Right lobe of liver (tissue), 6 donors: ENCODE measurements at regions not wholly inside any gene's neighbourhood (a gene's known extent, or its start where the extent isn't known, plus 50 kb on each side); places are given as distances from the start of the nearest gene placed in this dataset.

Experiments used
- ATAC-seq, 4 donors: fragments of 200-7000 bp; cut with Tn5 transposase; one replicate each; pipeline ENCODE4 v1.9.1; 2020; ENCODE audit warnings: mild to moderate bottlenecking in 4 of 4, moderate library complexity in 4 of 4
- DNase-seq, 3 donors: peaks; one replicate each; pipeline ENCODE4 v3.0.0-alpha.2; 2020
- H3K27ac ChIP-seq, 3 donors: fragments of 200-600 bp; one replicate each; pipeline ENCODE4 v1.8.0; 2022
- H3K27me3 ChIP-seq, 2 donors: fragments of 200-600 bp; one replicate each; pipeline ENCODE4 v1.8.0; 2022
- H3K36me3 ChIP-seq, 4 donors: fragments of 200-600 bp; sonication (generic) in 1 of 4; one replicate each; pipeline versions ENCODE4 v1.5.1 to v1.8.0; 2017 to 2022; ENCODE audit warnings: control low read depth in 1 of 4
- H3K4me1 ChIP-seq, 4 donors: fragments of 200-600 bp; sonication (generic) in 1 of 4; one replicate each; pipeline versions ENCODE4 v1.5.1 to v1.8.0; 2017 to 2022; ENCODE audit warnings: control low read depth in 1 of 4
- H3K4me3 ChIP-seq, 3 donors: fragments of 200-600 bp; one replicate each; pipeline ENCODE4 v1.8.0; 2022
- H3K9me3 ChIP-seq, 4 donors: fragments of 200-600 bp; sonication (generic) in 1 of 4; one replicate each; pipeline versions ENCODE4 v1.5.1 to v1.8.0; 2017 to 2022; ENCODE audit warnings: control low read depth in 1 of 4
- CTCF ChIP-seq, 4 donors: fragments of 200-600 bp in 3 of 4; fragments of 450-650 bp in 1 of 4; IDR thresholded peaks; one replicate each; pipeline versions ENCODE4 v1.5.1 to v1.8.0; 2016 to 2022; ENCODE audit warnings: antibody characterized with exemption in 4 of 4, mild to moderate bottlenecking in 2 of 4
- POLR2A ChIP-seq: fragments of 450-650 bp; IDR thresholded peaks from one replicate; pipeline ENCODE4 v1.6.1; 2017; ENCODE audit warnings: antibody characterized with exemption, mild to moderate bottlenecking
- WGBS: methylation state at CpG from one replicate; pipeline ENCODE4 v1.1.6; 2018; ENCODE audit warnings: low coverage, low lambda C conversion rate; ENCODE audit not compliant: insufficient coverage; ENCODE audit errors: missing lambda C conversion rate; 5-methylcytosine and 5-hydroxymethylcytosine counted together
- intact Hi-C, 2 donors: fragments of 100-400 bp; cut with DNase I; formaldehyde crosslinking; loops; one replicate each; pipeline versions ENCODE4 v1.11.2 to v1.14.1; 2022
- donor health status: DM: no; HTN: yes; CAD: no.
- donor health status: DM: no; HTN: no; CAD: no.
- donor health status: DM: no; HTN: no; CAD: no.
- donor health status: DM: no; HTN: yes; CAD: no.
- donor health status: DM: no; HTN: yes; CAD: no.

- Histone ChIP-seq H3K27ac (no peak overlapping the region), H3K4me1 (no peaks in the 10 kb centered on the region), H3K36me3 (no peaks in the 10 kb centered on the region), H3K27me3 (no peaks in the 10 kb centered on the region), H3K4me3 (no peak overlapping the region), H3K9me3 (no peaks in the 10 kb centered on the region)
- WGBS = 69% methylated on average over 10 of the region's 14 CpGs
- intact Hi-C loops = no loop called here
- no peak for DNase-seq
- TF ChIP-seq CTCF (IDR thresholded peaks at IDR 0.05) = no peak
- no peak for TF ChIP-seq POLR2A
- no peak for ATAC-seq
These were observed 417.1 kb upstream of the KLF6 start for GRCh38 chr10:4201866-4202825.

GRCh38 chr10:4199196-4199595 is 414.2 kb upstream of the KLF6 start:
- no peaks in the 10 kb centered on the region for H3K27me3 ChIP-seq
- no peaks in the 10 kb centered on the region for H3K4me1 ChIP-seq
- WGBS = 82% methylated on average over 2 of the region's 2 CpGs
- ATAC-seq = no peak
- no peaks in the 10 kb centered on the region for H3K36me3 ChIP-seq
- intact Hi-C loops = no loop called here
- H3K9me3 ChIP-seq = no peaks in the 10 kb centered on the region
- H3K4me3 ChIP-seq = no peak overlapping the region
- TF ChIP-seq CTCF (IDR thresholded peaks at IDR 0.05) = no peak
- no peak for TF ChIP-seq POLR2A
- DNase-seq = no peak
- no peak overlapping the region for H3K27ac ChIP-seq

- Histone ChIP-seq H3K9me3 (no peaks in the 10 kb centered on the region), H3K4me3 (no peak overlapping the region), H3K27me3 (no peaks in the 10 kb centered on the region), H3K27ac (no peak overlapping the region), H3K4me1 (no peaks in the 10 kb centered on the region), H3K36me3 (no peaks in the 10 kb centered on the region)
- DNase-seq (no peak), ATAC-seq (no peak)
- WGBS = 56% methylated on average over 5 of the region's 5 CpGs
- intact Hi-C loops = no loop called here
- TF ChIP-seq CTCF (IDR thresholded peaks at IDR 0.05) (no peak), POLR2A (no peak)
These were observed 413.2 kb upstream of the KLF6 start for GRCh38 chr10:4198216-4198615.

- H3K4me3 ChIP-seq = no peak overlapping the region
- no peaks in the 10 kb centered on the region for H3K4me1 ChIP-seq
- ATAC-seq (no peak), DNase-seq (no peak)
- no peaks in the 10 kb centered on the region for H3K27me3 ChIP-seq
- no peak for TF ChIP-seq CTCF (IDR thresholded peaks at IDR 0.05)
- no peak for TF ChIP-seq POLR2A
- H3K36me3 ChIP-seq = no peaks in the 10 kb centered on the region
- intact Hi-C loops = no loop called here
- no peak overlapping the region for H3K27ac ChIP-seq
- no peaks in the 10 kb centered on the region for H3K9me3 ChIP-seq
These were observed 412.7 kb upstream of the KLF6 start for GRCh38 chr10:4197676-4198075.
